ENCODE measurements at regions not wholly inside any gene's neighbourhood (a gene's known extent, or its start where the extent isn't known, plus 50 kb on each side); places are given as distances from the start of the nearest gene placed in this dataset.

GRCh38 chr9:26559506-26559905 is 333.1 kb downstream of the CAAP1 start:
- DNase-seq (ENCODE audit: low read depth), result no peak
- H3K4me3 ChIP-seq (ENCODE audit: control insufficient read depth, low read depth, low read length), result no peak overlapping the region
- no peak for TF ChIP-seq CTCF (IDR thresholded peaks at IDR 0.05; ENCODE audit: control insufficient read depth, insufficient read depth, low read depth, low read length, missing control alignments)

DNA sequence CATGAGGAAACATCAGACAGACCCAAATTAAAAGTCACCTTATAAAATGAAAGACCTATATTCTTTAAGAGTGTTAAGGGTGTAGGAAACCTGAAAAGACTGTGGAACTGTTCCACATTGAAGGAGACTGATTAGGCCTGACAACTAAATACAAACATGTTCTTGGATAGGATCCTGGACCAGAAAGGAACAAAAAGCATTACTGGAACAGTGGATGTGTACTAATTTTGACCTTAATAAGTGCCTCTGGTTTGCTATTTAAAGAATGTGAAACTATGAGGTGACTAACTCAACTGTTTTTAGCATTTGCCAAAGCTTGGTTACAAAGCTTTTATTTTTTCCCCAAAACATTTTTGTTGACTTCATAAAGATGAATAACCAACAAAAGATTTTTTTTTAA is 340.6 kb downstream of the CAAP1 start:
- H3K4me3 ChIP-seq (ENCODE audit: control insufficient read depth, low read depth, low read length), result no peak overlapping the region
- no peak for TF ChIP-seq CTCF (IDR thresholded peaks at IDR 0.05; ENCODE audit: control insufficient read depth, insufficient read depth, low read depth, low read length, missing control alignments)
- no peak for DNase-seq (ENCODE audit: low read depth)

GRCh38 chr9:26551451-26551850 is 341.2 kb downstream of the CAAP1 start:
- no peak for DNase-seq (ENCODE audit: low read depth)
- TF ChIP-seq CTCF (IDR thresholded peaks at IDR 0.05; ENCODE audit: control insufficient read depth, insufficient read depth, low read depth, low read length, missing control alignments), result no peak
- H3K4me3 ChIP-seq (ENCODE audit: control insufficient read depth, low read depth, low read length), result no peak overlapping the region

- no peak for DNase-seq (ENCODE audit: low read depth)
- no peak for TF ChIP-seq CTCF (IDR thresholded peaks at IDR 0.05; ENCODE audit: control insufficient read depth, insufficient read depth, low read depth, low read length, missing control alignments)
Observed at GRCh38 chr9:26548781-26549290, 343.8 kb downstream of the CAAP1 start.

DNA sequence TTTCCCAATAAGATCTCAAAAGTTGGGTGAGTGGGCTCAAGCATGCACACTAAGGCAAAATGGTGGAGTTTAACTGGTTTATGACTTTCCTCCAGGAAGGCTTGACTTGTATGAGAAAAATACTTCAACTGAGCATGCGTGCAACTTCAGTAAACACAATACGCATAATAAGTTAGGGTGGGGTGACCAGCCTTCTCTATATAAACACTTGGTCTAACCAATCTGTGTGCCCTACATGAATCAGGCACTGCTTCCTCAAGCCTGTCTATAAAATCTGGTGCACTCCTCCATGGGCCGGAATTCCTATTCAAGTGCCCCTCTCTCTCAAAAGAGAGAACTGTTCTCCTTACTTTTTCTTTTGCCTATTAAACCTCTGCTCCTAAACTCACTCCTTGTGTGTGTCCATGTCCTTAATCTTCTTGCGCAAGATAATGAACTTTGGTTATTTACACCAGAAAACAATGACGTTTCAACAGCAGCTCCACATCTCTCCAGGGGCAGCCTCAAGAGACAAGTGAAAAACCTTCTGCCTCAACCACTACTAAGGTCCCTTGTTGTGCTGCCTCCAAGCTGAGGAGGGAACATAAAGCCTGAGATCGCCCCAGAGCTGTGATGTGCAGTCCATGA is 352.6 kb downstream of the CAAP1 start:
- TF ChIP-seq CTCF (IDR thresholded peaks at IDR 0.05; ENCODE audit: control insufficient read depth, insufficient read depth, low read depth, low read length, missing control alignments), result no peak
- H3K4me3 ChIP-seq (ENCODE audit: control insufficient read depth, low read depth, low read length), result no peak overlapping the region
- no peak for DNase-seq (ENCODE audit: low read depth)

More at GRCh38 chr9:26548781-26549290, 343.8 kb downstream of the CAAP1 start:
- no peak overlapping the region for H3K4me3 ChIP-seq (ENCODE audit: control insufficient read depth, low read depth, low read length)

DNA sequence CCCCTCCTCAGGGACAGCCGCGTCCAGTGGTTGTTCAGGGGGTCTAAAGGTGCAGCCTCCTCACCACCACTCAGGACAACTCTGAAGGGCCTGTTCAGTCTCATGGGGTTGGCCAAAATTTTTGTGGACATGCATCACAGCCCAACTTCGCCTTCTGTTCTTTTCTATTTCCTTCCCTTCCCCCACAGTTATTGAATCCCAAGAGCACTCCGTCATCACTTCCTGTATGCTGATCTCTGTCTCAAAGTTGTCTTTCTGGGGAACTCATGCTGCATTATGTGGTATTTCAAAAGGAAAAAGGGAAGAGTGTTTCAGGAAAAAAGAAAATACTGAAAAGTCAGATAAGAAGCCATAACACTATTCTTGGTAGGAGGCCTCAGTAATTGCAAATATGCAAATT is 355.4 kb downstream of the CAAP1 start:
- no peak for DNase-seq (ENCODE audit: low read depth)
- H3K4me3 ChIP-seq (ENCODE audit: control insufficient read depth, low read depth, low read length), result no peak overlapping the region

More for the DNA sequence above, 355.4 kb downstream of the CAAP1 start:
- TF ChIP-seq CTCF (IDR thresholded peaks at IDR 0.05; ENCODE audit: control insufficient read depth, insufficient read depth, low read depth, low read length, missing control alignments), result no peak

Data from AG09309 (cell line).